Hematopoietic multipotent progenitor cell treated with erythropoietin and hydrocortisone succinate and interleukin-3 and kit ligand, for 8 days (in vitro differentiated cells): ENCODE measurements at regions not wholly inside any gene's neighbourhood (a gene's known extent, or its start where the extent isn't known, plus 50 kb on each side); places are given as distances from the start of the nearest gene placed in this dataset.
"Not testable (repeated sequence)": the region's sequence is repeated elsewhere in the genome, so short reads cannot be mapped to it uniquely, and the experiment has no call there.

ENCODE experiments used
- DNase-seq: peaks from one replicate; pipeline ENCODE4 v3.0.0-alpha.2; 2015

DNA sequence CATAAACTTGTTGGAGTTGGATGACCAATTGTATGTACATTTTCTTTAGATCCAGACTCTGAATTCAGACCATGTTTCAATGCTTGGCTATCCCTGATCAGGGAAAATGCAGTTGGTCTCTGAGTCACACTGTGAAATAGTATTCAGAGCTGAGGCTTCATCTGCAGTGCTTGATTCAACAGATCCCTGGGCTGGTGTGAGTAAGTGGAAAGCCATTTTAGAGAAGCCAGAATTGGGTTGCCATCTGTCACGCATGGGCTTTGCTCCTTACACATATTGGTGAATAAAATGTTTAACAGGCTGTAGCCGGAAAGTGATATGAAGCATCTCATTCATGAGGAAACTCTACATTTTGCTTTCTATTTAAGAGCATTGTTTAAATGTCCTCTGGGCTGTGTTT is 50.0 kb upstream of the ACYP2 start:
- no peak for DNase-seq

DNA sequence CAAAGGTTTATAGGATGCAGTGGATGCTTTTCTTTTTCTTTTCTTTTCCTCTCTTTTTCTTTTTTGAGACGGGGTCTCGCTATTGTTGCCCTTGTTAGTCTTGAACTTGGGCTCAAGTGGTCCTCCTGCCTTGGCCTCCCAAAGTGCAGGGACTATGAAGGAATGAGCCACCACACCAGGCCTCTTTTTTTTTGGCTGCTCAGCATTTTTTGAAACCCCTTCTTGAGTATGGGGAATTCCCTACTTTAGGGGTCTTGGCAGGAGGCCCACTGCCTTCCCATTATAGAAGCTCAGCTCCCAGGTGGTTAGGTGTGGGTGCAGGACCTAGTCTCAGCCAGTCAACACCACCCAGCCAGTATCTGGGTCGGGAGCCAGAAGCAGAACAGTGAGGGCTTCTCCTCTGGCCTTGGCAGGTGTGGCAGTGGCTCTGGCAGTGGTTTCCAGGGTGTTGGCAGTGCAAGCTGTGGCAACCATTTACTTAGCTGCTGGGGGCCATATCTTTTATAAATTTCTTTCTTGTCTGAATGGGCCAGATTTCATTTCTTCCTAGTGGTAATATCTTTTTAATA is 51.4 kb upstream of the ACYP2 start:
- no peak for DNase-seq

DNA sequence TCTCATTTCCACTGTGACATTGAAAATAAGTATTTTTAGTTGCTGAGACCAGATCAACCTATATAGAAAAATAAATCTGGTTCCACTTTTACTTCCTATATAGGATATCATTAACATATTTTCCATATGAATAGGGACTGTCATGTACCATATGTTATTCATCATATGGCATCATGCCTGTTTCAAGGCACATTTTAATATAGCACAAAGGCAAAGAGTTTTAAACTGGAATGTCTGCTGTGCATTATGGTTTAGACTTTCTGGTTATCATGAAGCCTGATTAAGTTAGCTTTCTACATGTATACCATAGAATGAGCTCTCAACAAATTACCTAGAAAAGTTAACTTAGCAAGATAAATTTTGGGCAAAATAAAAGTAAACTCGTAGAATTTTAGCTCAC is 53.0 kb upstream of the ACYP2 start:
- DNase-seq, result no peak

DNA sequence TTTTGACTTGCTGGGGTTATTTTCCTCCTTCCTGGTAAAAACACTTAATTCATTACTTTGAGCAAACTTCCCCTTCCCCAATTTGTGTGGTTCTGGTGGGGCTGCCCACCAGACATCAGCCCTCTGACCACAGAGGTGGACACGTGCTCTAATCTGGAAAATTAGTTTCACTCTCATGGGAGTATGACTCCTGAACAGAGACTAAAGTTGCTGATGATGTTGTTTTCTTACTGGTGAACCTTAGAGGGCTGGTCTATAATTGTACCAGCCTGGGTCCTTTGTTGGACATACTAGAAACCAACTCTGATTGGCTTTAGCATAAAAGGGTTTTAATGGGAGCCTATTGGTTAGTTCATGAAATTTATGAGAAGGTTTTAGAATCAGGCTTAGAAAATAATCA is 54.1 kb upstream of the ACYP2 start:
- no peak for DNase-seq

DNA sequence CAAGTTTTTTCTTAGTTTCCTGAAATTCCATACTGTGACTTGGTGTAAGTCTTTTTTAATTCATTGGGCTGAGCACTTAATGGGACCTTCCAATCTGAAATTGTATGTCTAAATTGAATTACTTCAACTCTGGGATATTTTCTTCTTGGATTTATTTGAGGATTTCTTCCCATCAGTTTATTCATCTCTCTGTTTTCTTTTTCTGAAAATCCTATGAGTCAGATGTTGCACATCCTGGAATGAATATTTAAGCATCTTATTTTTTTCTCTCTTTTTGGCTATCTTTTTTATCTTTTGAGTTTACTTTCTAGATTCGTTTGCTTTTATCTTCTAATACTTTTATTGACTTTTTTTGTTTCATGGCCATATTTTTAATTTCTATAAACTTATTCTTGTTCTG is 55.4 kb upstream of the ACYP2 start:
- DNase-seq, result no peak

DNA sequence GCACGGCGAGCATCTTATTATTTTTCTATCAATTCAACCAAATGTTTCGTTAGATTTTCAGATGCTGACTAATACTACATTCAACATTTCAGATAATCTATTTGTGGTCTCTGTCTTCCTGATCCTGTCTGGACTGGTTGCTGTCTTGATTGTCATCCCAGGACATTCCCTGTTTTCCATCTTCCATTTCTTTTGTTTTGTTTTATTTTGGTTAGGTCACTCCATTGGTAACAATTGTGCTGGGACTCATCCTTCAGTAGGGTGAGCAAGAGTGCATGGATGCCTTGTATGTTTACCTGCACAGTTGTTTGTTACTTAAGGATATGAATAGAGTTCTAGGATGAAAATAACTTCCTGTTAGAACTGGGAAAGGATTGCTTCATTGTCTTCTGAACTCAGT is 55.9 kb upstream of the ACYP2 start:
- DNase-seq, result no peak

DNA sequence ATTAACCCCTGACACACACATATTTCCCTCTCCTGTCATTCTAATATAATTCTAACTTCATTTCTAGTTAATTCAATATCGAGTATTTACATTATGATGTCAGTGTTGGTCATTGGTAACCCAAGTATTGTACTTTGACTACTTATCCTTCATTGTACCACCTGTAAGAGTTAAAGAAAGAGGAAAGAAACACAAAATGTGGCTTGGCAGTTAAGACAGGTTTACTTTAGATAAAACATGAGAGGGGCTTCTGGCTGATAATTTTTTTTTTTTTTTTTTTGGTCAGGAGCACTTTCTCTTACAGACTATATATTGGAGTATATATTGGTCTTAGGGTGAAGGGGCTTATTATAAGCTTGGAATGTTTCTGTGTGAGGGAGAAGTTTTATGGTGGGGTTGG is 57.0 kb upstream of the ACYP2 start:
- no peak for DNase-seq

DNA sequence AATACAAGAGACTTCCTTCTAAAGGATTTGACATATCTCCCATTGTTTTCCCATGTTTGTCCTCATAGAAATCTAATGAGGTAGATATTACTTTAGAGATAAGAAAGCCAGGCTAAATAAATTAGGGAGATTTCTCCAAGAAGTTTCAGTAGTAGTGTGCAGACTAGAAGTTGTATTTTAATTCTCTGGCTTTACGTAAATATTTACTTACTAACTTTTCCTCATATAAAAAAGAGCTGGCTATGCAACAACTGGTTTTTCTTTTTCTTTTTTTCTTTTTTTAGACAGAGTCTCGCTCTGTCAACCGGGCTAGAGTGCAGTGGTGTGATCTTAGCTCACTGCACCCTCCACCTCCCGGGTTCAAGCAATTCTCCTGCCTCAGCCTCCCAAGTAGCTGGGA is 60.6 kb upstream of the ACYP2 start:
- DNase-seq, result no peak

DNA sequence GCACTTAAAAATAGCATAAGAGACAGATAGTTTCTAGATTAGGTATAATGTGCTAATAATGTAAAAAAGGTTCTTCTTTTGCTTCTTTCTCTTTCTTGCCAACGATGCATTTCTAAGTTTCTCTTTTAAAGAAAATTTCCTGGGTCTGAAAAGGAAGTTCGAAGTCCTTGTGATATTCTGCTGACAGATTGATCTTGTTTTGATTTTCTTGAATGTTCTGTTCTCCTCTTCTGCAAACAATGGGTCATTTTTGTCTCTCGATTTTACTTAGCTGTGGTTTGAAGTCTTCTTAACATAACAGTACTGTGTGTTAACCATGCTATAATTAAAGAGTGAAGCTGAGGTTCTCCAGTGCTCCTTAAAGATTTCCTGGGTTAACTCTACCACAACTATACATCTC is 61.1 kb upstream of the ACYP2 start:
- no peak for DNase-seq

DNA sequence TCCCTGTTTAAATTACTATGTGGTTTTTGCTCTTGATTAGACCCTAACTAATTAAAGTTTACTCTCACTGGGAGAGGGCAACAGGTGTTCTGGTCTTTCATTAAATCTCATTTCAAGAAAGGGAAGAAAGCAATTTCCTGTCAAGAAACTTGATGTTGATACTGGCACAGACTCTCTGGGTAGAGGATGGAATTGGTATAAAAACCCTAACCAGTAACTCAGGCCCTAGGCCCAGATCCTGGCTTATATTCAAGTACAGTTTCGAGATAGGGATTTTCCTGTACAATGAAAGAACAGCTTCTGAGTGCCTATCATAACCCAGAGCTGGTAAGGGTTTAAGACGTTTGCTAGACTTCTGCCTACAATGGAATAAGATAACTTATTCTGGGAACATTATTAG is 61.6 kb upstream of the ACYP2 start:
- DNase-seq, result no peak

DNA sequence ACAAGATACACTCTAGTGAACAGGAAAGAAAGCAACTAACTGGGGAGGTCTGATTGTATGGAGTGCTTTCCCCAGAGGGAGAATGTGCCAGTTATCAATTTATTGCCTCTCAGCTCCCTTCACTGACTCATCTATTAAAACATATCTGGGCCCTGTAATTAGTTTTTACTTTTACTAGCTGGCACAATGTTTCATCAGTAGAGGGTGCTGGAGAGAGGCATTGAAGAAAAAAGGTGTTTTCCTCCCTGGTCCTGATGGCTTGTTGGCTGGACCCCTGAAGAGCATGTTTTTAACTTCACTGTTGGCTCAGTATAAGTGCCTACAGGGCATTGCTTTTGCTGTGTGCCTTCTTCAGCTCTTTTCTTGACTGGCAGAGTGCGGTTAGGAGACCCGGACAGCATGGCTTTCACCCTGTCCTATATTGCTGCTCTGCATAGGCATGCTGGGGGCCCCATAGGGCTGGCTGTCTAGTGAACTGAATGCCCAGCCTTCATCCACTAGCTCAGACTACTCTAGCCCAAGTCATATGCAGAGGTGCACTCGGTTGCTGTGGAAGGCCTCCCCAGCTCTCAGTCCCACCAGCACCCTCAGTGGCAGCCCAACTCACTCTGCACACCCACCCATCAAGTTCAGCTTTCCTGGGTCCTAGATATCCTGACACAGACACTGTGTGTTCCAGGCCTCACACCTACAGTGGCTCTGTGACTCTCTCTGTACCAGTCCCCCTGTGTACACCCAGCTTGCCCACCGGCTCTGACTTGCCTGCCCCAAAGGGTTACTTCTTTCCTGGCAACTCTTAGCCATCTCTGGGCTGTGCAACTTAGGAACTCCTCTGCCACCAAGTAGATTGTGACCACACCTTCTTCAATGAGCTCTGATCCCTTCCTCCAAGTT is 62.3 kb upstream of the ACYP2 start:
- DNase-seq, result peak; percentile 65

DNA sequence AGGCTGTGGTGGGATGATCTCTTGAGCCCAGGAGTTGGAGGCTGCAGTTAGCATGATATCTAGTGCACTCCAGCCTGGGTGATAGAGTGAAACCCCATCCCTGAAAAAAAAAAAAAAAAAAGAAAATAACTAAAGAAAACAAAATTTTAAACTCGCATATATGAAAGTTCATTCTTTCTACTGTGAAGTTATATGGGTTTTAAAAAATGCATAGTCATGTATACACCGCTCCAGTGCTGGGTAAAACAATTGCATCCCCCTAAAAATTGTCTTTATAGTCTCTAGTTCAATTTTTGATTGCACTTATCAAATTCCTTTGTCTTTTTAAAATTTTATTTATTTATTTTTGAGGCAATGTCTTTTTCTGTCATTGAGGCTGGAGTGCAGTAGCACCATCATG is 65.0 kb upstream of the ACYP2 start:
- DNase-seq, result no peak

DNA sequence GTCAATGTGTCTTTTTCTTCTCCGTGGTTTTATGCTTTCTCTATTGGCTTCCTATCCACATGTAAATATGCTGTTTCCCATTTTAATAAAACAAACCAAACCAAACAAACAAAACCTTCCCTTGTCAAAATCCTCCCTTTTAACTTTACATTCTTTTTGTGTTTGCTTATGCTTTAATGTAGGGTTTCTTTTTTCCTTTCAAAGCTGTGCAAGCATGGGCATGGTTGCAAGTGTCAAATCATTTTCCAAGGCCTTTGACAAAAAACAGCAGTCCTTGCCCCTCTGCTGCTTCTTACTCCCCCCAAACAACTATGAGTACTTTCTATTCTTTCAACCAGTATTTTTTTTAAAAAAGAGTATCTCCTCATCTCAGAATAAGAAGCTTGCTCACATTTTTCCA is 66.0 kb upstream of the ACYP2 start:
- DNase-seq, result no peak

DNA sequence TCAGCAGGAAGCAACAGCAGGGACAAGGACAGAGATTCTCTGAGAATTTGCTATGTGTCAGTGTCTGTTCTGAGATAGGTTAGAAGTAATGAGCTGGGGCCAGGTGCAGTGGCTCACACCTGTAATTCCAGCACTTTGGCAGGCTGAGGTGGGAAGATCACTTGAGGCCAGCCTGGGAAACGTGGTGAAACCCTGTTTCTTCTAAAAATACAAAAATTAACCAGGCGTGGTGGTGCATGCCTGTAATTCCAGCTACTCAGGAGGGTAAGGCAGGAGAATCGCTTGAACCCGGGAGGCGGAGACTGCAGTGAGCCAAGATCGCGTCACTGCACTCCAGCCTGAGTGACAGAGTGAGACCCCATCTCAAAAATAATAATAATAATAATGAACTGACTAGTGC is 66.5 kb upstream of the ACYP2 start:
- DNase-seq, result not testable (repeated sequence)

DNA sequence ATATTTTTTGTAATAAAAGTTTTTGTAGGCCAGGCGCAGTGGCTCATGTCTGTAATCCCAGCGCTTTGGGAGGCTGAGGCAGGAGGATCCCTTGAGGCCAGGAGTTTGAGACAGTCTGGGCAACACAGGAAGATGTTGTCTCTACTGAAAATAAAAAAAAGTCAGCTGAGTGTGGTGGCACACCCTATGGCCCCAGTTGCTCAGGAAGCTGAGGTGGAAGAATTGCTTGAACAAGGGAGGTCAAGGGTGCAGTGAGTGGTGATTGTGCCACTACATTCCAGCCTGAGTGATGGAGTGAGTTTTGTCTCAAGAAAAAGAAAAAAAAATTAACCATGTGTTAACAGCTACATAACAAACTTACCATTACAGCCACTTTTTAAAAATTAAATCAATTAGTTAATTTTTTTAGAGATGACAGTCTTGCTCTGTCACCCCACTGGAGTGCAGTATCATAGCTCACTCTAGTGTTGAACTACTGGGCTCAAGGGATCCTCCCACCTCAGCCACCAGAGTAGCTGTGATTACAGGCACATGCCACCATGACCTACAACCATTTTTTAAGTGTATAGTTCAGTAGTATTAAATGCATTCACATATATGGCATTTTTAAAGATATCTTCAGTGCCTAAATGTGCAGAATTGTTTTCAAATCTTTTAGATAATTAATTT is 67.2 kb upstream of the ACYP2 start:
- peak; percentile 32 for DNase-seq

DNA sequence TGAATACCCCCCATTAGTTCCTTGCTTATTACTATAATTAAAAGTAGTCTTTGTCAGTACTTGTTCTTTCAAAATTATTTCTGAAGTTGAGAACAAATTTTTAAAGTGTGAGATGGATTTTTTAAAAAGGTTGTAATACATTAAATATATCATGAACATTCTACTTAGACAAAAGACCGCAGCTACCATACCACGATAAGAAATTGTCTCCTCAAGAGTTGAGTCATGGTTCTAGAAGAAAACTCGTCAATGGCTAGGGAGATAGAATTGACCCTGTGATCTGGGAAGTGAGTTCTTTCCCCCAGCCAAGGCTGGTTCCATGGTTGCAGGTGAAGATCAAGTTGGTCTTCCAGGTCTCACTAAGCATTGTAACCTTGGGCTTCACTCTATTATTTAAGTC is 67.8 kb upstream of the ACYP2 start:
- DNase-seq, result no peak

DNA sequence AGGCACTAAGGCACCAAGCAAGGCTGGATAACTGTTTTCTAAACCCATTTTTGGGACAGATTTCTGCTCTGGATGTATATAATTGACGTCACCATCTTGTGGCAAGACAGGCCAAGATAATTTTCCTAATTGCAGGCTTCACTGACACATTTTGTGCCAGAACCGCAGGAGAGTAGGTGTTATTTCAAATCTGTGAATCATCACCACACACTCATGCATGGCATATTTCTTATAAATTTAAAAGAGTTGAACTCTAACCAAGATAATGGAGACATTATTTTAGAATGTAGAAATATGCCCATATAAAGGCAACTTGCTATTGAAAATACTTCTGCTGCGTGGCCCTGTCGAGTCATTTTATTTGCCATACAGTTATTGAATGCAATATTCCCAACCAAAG is 68.3 kb upstream of the ACYP2 start:
- no peak for DNase-seq

DNA sequence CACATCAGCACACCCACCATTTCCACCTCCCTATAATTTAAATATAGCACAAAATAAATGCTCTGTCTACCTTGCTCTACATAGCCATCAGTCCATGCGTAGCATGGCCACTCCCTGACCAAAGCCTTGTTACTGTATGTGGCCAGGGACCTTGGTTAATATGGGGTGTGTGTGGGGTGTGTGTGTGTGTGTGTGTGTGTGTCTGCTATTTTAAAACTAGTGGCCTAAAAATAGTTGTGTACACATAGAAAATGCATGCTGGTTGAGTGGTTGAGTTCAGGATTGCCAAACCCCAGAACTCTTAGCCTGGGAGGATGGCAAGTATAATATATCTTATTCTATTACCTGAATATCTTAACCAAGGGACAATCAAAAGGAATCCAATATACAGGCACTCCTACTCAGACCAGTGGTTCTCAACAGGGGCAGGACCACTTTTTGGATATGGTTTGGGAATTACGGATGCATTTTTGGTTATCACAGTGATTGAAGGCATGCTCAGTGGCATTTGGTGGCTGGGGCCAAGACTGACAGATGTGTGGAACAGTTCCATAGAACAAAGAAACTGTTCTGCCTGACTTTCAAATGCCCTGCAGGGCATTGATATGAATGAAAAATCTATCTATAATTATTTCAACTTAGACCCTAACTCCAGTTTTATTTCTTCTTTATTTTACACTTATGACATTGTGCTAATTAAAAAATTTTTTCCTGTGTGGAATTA is 72.3 kb upstream of the PSME4 start:
- DNase-seq, result no peak

DNA sequence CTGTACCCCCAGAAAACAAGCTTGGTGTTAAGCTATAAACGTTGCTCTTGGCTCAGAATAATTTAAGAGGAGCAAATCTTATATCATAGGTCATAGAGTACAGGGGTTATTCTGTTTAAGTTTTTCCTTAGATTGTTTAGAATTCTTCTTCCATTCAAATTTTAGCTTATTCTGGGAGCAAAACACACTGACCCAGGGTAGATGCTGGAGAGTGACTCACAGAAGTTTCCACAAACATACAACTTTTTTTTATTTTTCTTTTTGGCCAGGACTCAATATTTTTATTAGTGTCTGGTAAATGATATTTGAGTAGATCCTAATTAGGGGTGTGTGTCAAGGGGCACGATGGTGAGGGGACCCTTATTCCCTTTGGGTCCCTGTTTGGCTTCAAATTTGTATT is 71.5 kb upstream of the PSME4 start:
- DNase-seq, result no peak

DNA sequence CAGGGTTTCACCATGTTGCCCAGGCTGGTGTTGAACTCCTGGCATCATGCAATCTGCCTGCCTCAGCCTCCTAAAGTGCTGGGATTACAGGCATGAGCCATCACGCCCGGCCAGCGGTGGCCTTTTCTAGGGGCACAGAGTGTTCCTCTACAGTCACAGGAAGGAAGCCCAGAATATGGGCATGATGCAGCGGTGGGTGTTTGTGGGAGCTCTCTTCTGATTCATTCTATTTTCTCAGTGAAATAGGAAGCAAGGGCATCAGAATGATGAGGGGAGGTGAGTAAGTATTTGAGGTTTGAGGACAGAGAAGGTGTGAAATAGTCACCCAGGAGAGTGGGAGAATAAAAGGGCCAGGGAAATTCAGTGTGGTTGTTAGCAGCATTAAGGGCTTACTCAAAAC is 70.3 kb upstream of the PSME4 start:
- no peak for DNase-seq

DNA sequence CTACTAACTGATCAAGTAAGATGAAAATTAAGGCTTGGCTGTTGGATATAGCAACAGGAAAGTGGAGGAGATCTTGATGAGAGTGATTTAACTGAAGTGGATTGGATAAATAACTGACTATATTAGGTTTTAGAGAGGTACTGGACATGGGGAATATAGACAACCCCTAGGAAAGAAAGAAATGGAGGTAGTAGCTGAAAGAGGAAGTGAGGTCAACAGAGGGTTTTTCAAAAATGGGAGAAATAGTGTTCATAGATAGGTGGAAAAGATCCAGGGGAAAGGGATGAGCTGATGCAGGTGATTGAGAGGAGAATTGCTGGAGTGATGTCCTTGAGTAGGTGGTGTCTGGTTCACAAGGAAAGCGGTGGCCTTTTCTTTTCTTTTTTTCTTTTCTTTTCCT is 69.9 kb upstream of the PSME4 start:
- no peak for DNase-seq

DNA sequence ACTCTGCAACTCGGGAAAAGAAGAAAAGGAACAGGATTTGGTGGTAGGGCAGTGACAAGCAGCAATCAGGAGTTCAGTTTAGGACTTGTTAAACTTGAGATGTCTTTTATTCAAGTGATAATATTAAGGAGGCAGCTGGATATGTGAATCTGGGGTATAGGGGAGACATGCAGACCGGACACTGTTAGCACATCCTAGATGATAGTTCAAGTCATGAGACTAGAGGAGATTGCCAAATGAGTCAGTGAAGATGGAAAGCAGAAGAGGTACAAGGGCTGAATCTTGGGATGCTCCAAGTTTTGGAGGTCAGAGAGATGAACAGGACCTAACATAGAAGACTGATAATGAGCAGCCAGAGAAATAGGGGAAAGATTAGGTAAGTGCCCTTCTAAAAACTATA is 69.5 kb upstream of the PSME4 start:
- no peak for DNase-seq

DNA sequence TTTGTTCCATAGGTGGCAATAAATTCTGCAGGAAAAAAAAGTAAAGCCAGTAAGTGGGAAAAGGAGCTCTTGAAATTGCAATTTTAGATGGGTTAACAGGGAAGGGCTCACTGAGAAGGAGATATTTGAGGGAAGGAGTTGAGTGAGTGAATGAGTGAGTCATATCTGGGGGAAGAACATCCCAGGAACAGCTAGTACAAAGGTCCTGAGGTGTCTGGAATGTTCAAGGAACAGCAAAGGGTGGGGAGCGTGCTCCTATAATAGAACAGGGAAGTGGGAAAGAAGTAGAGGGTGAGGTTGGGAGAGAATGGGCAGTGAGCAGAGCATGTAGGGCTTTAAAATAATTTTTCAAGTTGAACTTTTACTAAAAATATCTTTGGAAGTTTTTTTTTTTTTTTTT is 68.0 kb upstream of the PSME4 start:
- no peak for DNase-seq

DNA sequence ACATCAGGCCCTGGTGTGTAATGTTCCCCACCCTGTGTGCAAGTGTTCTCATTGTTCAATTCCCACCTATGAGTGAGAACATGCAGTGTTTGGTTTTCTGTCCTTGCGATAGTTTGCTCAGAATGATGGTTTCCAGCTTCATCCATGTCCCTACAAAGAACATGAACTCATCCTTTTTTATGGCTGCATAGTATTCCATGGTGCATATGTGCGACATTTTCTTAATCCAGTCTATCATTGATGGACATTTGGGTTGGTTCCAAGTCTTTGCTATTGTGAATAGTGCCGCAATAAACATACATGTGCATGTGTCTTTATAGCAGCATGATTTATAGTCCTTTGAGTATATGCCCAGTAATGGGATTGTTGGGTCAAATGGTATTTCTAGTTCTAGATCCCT is 60.5 kb upstream of the PSME4 start:
- DNase-seq, result not testable (repeated sequence)
